ENCODE measurements at regions not wholly inside any gene's neighbourhood (a gene's known extent, or its start where the extent isn't known, plus 50 kb on each side); places are given as distances from the start of the nearest gene placed in this dataset.
"Not testable (repeated sequence)": the region's sequence is repeated elsewhere in the genome, so short reads cannot be mapped to it uniquely, and the experiment has no call there.

DNA sequence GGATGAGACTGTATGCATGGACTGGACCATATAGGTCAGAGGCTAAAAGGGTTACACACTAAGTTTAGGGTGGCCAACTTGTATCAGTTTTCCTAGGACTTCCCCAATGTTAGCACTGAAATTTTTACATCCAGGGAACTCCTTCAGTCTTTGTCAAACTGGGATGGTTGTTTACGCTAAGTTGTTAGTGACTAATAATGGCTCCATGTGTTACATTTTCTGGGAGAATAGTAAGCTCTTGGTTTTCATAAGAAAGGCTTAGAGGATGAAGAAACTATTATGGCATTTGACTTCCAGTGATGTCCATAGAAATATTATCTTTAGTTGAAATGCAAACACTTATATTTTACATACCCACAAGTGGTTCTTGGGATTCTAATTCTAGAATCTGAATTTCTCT is 57.9 kb upstream of the ST3GAL6 start:
- DNase-seq = no peak

DNA sequence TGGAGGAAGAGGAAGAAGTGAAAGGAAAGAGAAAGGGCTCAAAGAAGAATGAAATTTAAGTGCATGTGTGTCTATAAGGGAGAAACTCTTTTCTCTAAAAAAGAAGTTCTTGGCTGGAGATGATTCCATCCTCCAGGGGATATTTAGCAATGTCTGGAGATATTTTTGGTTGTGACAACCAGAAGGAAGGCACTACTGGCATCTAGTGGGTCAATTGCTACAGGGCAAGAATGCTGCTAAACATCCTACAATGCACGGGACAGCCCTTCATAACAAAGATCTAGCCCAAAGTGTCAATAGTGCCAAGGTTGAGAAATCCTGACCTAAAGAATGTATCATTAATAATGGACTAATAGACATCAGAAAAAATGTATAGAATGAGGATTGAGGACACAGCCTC is 57.4 kb upstream of the ST3GAL6 start:
- DNase-seq = no peak

DNA sequence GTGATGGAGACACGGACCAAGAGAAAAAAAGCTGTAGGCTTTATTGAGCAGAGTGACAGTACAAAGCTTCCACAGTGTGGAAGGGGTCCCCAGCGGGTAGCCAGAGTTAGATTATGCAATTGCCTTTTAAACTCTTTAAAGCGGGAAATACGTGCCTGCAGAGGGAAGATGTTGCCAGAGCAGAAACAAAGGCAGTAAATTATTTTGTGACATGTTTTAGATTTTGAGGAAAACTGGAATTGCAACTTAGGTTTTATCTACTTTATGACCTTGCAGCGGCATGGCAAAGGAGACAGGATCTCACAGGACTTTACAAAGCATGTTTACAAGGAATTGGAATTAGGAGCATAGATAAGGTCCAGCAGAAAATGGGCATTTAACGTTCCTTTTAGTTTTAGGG is 54.5 kb upstream of the ST3GAL6 start:
- not testable (repeated sequence) for DNase-seq

DNA sequence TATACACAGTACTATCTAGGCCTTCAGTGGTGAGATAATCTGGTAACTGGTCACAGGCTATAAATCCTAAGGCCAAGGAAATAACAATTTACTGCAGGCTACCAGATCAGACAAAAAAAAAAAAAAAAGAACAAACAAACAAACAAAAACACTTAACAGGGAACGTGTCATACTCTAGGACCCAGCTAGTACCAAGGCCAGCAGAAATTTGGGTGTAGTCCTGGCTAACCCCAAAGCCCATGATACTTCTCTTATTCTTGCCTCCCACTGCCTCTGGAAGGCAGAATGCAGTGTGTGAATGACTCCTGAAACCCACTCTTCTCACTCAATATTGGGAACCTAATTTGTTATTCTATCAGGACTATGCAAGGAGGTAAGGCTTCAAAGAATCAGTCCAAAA is 53.7 kb upstream of the ST3GAL6 start:
- DNase-seq = no peak

DNA sequence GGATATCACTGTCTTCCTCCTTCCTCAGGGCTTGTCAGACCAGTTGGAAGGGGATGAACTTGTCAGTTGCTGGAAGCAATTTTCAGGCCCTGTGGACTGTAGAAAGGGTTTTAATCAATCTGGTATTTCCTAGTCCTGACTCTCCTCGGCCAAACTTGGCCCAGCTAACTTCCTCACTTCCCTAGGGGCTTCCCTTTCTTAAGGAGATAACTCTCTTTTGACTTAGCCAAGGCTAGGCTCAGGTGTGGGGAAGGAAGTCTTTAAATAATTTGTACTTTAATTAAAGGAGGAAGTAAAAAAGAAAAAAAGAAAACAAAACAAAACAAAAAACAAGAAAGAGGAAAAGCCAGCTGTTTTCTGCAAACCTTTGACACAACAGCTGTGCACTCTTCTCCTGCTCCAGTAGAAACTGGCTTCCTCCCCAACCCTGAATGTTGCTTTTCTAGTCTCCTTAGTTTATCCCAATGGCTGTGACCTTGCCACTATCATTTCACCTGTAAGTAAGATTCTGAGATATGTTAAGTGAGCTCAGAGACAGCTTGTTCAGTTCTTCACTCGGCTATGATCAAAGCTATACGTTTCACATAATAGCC is 53.0 kb upstream of the ST3GAL6 start:
- no peak for DNase-seq

DNA sequence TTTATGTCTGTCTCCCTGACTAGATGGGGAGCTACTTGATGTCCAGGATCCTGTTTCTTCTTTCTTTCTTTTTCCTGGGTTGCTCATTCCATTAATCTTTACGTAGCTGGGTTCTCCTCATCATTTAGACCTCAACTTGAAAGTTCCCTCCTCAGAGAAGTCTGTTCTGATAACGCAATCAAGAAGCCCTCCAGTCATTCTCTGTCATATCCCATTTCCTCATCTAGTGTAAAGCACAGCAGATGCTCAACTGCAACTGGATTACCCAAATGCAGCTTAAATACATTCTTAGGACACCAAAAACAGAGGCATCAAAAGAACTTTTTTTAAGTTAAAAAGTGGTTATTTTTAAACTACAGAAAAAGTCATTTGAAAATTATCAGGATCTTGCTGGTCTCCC is 51.7 kb upstream of the ST3GAL6 start:
- DNase-seq = no peak

DNA sequence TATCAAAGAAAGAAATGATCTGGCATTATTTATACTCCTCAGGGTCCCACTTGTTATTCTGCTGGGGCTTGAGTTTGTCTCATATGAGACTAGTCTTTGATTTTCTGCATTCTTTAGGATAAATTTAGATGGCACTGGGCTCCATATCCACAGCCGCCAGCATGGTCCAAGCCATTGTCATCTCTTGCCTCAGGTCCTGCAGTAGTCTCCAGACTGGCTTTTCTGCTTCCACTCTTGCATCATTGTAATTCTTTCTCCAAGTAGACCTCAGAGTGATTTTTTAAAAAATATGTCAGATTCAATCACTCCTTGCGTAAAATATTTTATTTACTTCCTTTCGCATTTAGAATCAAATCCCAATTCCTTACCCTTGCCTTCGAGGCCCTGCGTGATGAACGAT is 50.4 kb upstream of the ST3GAL6 start:
- no peak for DNase-seq

DNA sequence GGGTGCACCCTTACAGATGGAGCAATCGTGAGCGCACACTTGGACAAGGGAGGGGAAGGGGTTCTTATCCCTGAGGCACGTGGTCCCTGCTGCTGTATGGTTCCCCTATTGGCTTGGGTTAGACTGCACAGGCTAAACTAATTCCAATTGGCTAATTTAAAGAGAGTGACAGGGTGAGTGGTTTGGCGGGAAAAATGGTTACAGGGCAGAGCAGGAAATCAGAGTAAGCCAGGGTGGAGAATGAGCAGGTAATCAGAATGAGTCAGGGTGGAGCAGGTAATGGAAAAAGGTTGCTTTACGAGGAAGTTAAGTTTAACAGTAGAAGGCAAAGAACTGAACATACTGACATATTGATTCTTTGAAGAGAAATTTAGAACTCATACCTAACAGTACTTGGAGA is 49.8 kb upstream of the ST3GAL6 start:
- DNase-seq = not testable (repeated sequence)
